ENCODE measurements at regions not wholly inside any gene's neighbourhood (a gene's known extent, or its start where the extent isn't known, plus 50 kb on each side); places are given as distances from the start of the nearest gene placed in this dataset.

- no peak overlapping the region for H3K27ac ChIP-seq (ENCODE audit: low read length)
- H3K36me3 ChIP-seq (ENCODE audit: control insufficient read depth, low read depth, low read length): no peaks in the 10 kb centered on the region
- no peaks in the 10 kb centered on the region for H3K4me1 ChIP-seq (ENCODE audit: control insufficient read depth, low read depth, low read length)
- no peak overlapping the region for H3K4me3 ChIP-seq (ENCODE audit: low read length)
- H3K9ac ChIP-seq (ENCODE audit: low read length): no peak overlapping the region
- no peaks in the 10 kb centered on the region for H3K27me3 ChIP-seq (ENCODE audit: control insufficient read depth, insufficient read depth, low read length)
- no peaks in the 10 kb centered on the region for H3K9me3 ChIP-seq (ENCODE audit: control insufficient read depth, low read depth, low read length)
These were observed 292.9 kb downstream of the KLF5 start for GRCh38 chr13:73351730-73352129.

- Histone ChIP-seq H3K27me3 (ENCODE audit: control insufficient read depth, insufficient read depth, low read length) (no peaks in the 10 kb centered on the region), H3K27ac (ENCODE audit: low read length) (no peak overlapping the region), H3K4me1 (ENCODE audit: control insufficient read depth, low read depth, low read length) (no peaks in the 10 kb centered on the region), H3K4me3 (ENCODE audit: low read length) (no peak overlapping the region), H3K36me3 (ENCODE audit: control insufficient read depth, low read depth, low read length) (no peaks in the 10 kb centered on the region), H3K9ac (ENCODE audit: low read length) (no peak overlapping the region), H3K9me3 (ENCODE audit: control insufficient read depth, low read depth, low read length) (no peaks in the 10 kb centered on the region)
These were observed 282.9 kb downstream of the KLF5 start for GRCh38 chr13:73341748-73342147.

DNA sequence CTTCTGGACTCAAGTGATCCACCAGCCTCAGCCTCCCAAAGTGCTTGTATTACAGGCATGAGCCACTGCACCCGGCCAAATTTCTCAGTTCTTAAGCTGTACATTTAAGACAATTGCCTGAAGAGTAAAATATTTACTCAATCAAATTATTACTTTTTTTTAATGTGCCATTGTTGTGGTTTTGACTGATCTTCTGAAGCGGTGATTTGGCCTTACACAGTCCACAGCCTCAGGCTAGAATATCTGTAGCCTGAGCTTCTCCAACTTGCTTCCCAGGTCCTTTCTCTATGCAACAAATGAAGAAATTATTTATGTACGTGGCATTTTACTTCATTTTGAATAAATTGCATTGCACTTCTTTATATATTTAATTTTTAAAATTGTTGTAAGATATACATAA, 281.3 kb downstream of the KLF5 start:
- Histone ChIP-seq H3K4me3 (ENCODE audit: low read length) (no peak overlapping the region), H3K9ac (ENCODE audit: low read length) (no peak overlapping the region), H3K9me3 (ENCODE audit: control insufficient read depth, low read depth, low read length) (no peaks in the 10 kb centered on the region), H3K27me3 (ENCODE audit: control insufficient read depth, insufficient read depth, low read length) (no peaks in the 10 kb centered on the region), H3K4me1 (ENCODE audit: control insufficient read depth, low read depth, low read length) (no peaks in the 10 kb centered on the region), H3K36me3 (ENCODE audit: control insufficient read depth, low read depth, low read length) (no peaks in the 10 kb centered on the region), H3K27ac (ENCODE audit: low read length) (no peak overlapping the region)

GRCh38 chr13:73339086-73339485, 280.3 kb downstream of the KLF5 start:
- H3K4me3 ChIP-seq (ENCODE audit: low read length): no peak overlapping the region
- H3K27me3 ChIP-seq (ENCODE audit: control insufficient read depth, insufficient read depth, low read length): no peaks in the 10 kb centered on the region
- no peaks in the 10 kb centered on the region for H3K9me3 ChIP-seq (ENCODE audit: control insufficient read depth, low read depth, low read length)
- H3K36me3 ChIP-seq (ENCODE audit: control insufficient read depth, low read depth, low read length): no peaks in the 10 kb centered on the region
- no peak overlapping the region for H3K9ac ChIP-seq (ENCODE audit: low read length)
- H3K4me1 ChIP-seq (ENCODE audit: control insufficient read depth, low read depth, low read length): no peaks in the 10 kb centered on the region
- H3K27ac ChIP-seq (ENCODE audit: low read length): no peak overlapping the region

- H3K4me3 ChIP-seq (ENCODE audit: low read length): no peak overlapping the region
- H3K9me3 ChIP-seq (ENCODE audit: control insufficient read depth, low read depth, low read length): no peaks in the 10 kb centered on the region
- no peaks in the 10 kb centered on the region for H3K27me3 ChIP-seq (ENCODE audit: control insufficient read depth, insufficient read depth, low read length)
- no peak overlapping the region for H3K9ac ChIP-seq (ENCODE audit: low read length)
- H3K27ac ChIP-seq (ENCODE audit: low read length): no peak overlapping the region
- no peaks in the 10 kb centered on the region for H3K4me1 ChIP-seq (ENCODE audit: control insufficient read depth, low read depth, low read length)
- no peaks in the 10 kb centered on the region for H3K36me3 ChIP-seq (ENCODE audit: control insufficient read depth, low read depth, low read length)
These were observed 279.6 kb downstream of the KLF5 start for GRCh38 chr13:73338389-73338788.

GRCh38 chr13:73337532-73337931, 278.7 kb downstream of the KLF5 start:
- Histone ChIP-seq H3K27ac (ENCODE audit: low read length) (no peak overlapping the region), H3K4me1 (ENCODE audit: control insufficient read depth, low read depth, low read length) (no peaks in the 10 kb centered on the region), H3K9ac (ENCODE audit: low read length) (no peak overlapping the region), H3K27me3 (ENCODE audit: control insufficient read depth, insufficient read depth, low read length) (no peaks in the 10 kb centered on the region), H3K4me3 (ENCODE audit: low read length) (no peak overlapping the region), H3K36me3 (ENCODE audit: control insufficient read depth, low read depth, low read length) (no peaks in the 10 kb centered on the region), H3K9me3 (ENCODE audit: control insufficient read depth, low read depth, low read length) (no peaks in the 10 kb centered on the region)

DNA sequence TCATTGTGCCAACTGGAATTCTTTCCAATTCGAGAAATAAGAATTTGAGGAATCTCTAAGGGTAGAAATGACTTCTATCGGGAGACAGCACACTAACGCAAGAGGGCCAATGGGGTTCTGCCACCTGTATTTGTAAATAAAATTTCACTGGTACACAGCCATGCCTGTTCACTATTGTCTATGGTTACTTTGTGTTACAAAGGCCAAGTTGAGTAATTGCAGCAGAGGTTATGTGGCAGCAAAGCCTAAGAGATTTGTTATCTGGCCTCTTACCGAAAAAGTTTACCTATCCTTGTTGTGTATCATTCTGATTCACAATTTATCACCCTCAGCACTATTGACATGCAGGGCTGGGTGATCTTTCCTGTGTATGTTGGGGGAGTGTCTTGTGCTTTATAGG, 278.0 kb downstream of the KLF5 start:
- H3K36me3 ChIP-seq (ENCODE audit: control insufficient read depth, low read depth, low read length): no peaks in the 10 kb centered on the region
- no peak overlapping the region for H3K9ac ChIP-seq (ENCODE audit: low read length)

DNA sequence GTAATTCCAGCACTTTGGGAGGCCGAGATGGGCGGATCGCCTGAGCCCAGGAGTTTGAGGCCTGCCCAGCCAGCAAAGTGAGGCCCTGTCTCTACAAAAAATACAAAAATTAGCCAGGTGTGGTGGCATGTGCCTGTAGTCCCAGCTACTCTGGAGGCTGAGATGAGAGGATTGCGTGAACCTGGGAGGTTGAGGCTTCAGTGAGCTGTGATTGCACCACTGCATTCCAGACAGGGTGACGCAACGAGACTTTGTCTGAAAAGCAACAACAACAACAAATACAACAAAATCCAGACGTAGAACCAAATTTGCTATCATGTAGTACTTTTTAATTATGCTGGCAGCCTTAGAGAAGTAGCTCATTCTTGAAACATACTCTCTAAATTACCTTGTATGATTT, 277.1 kb downstream of the KLF5 start:
- Histone ChIP-seq H3K9ac (ENCODE audit: low read length) (no peak overlapping the region), H3K36me3 (ENCODE audit: control insufficient read depth, low read depth, low read length) (no peaks in the 10 kb centered on the region), H3K4me1 (ENCODE audit: control insufficient read depth, low read depth, low read length) (no peaks in the 10 kb centered on the region), H3K27ac (ENCODE audit: low read length) (no peak overlapping the region), H3K27me3 (ENCODE audit: control insufficient read depth, insufficient read depth, low read length) (no peaks in the 10 kb centered on the region), H3K9me3 (ENCODE audit: control insufficient read depth, low read depth, low read length) (no peaks in the 10 kb centered on the region), H3K4me3 (ENCODE audit: low read length) (no peak overlapping the region)

More for the DNA sequence above, 278.0 kb downstream of the KLF5 start:
- no peak overlapping the region for H3K4me3 ChIP-seq (ENCODE audit: low read length)
- H3K4me1 ChIP-seq (ENCODE audit: control insufficient read depth, low read depth, low read length): no peaks in the 10 kb centered on the region
- H3K27ac ChIP-seq (ENCODE audit: low read length): no peak overlapping the region
- no peaks in the 10 kb centered on the region for H3K27me3 ChIP-seq (ENCODE audit: control insufficient read depth, insufficient read depth, low read length)
- no peaks in the 10 kb centered on the region for H3K9me3 ChIP-seq (ENCODE audit: control insufficient read depth, low read depth, low read length)

- Histone ChIP-seq H3K27ac (ENCODE audit: low read length) (no peak overlapping the region), H3K9ac (ENCODE audit: low read length) (no peak overlapping the region), H3K4me3 (ENCODE audit: low read length) (no peak overlapping the region), H3K27me3 (ENCODE audit: control insufficient read depth, insufficient read depth, low read length) (no peaks in the 10 kb centered on the region), H3K36me3 (ENCODE audit: control insufficient read depth, low read depth, low read length) (no peaks in the 10 kb centered on the region), H3K9me3 (ENCODE audit: control insufficient read depth, low read depth, low read length) (no peaks in the 10 kb centered on the region), H3K4me1 (ENCODE audit: control insufficient read depth, low read depth, low read length) (no peaks in the 10 kb centered on the region)
These were observed 276.4 kb downstream of the KLF5 start for GRCh38 chr13:73335210-73335609.

GRCh38 chr13:73334445-73334844, 275.6 kb downstream of the KLF5 start:
- H3K36me3 ChIP-seq (ENCODE audit: control insufficient read depth, low read depth, low read length): no peaks in the 10 kb centered on the region

GRCh38 chr13:73331556-73331955, 272.8 kb downstream of the KLF5 start:
- Histone ChIP-seq H3K4me3 (ENCODE audit: low read length) (no peak overlapping the region), H3K27me3 (ENCODE audit: control insufficient read depth, insufficient read depth, low read length) (no peaks in the 10 kb centered on the region), H3K36me3 (ENCODE audit: control insufficient read depth, low read depth, low read length) (no peaks in the 10 kb centered on the region), H3K9me3 (ENCODE audit: control insufficient read depth, low read depth, low read length) (no peaks in the 10 kb centered on the region), H3K4me1 (ENCODE audit: control insufficient read depth, low read depth, low read length) (peaks cover 3% of the 10 kb centered on the region), H3K9ac (ENCODE audit: low read length) (no peak overlapping the region), H3K27ac (ENCODE audit: low read length) (no peak overlapping the region)

More at GRCh38 chr13:73334445-73334844, 275.6 kb downstream of the KLF5 start:
- Histone ChIP-seq H3K27ac (ENCODE audit: low read length) (no peak overlapping the region), H3K9ac (ENCODE audit: low read length) (no peak overlapping the region), H3K4me3 (ENCODE audit: low read length) (no peak overlapping the region), H3K27me3 (ENCODE audit: control insufficient read depth, insufficient read depth, low read length) (no peaks in the 10 kb centered on the region), H3K4me1 (ENCODE audit: control insufficient read depth, low read depth, low read length) (no peaks in the 10 kb centered on the region), H3K9me3 (ENCODE audit: control insufficient read depth, low read depth, low read length) (no peaks in the 10 kb centered on the region)

DNA sequence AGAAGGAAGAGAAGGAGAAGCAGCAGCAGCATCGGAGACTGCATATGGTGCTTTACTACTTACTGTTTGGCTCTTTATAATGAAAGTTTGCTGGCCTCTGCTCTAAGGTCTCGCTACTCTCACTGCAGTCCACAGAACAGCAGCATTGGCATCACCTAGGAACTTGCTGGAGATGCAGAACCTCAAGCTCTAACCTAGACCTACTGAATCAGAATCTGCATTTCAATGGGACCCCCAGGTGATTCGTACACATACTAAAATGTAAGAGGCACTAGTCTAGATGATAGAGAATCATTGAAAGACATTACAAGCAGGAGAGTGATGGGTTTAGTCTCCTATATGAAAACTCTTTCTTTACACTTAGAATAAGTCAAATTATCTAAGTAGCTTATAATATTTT, 270.6 kb downstream of the KLF5 start:
- H3K9ac ChIP-seq (ENCODE audit: low read length): no peak overlapping the region
- H3K4me3 ChIP-seq (ENCODE audit: low read length): no peak overlapping the region
- H3K4me1 ChIP-seq (ENCODE audit: control insufficient read depth, low read depth, low read length): peaks cover 3% of the 10 kb centered on the region
- no peaks in the 10 kb centered on the region for H3K9me3 ChIP-seq (ENCODE audit: control insufficient read depth, low read depth, low read length)
- no peak overlapping the region for H3K27ac ChIP-seq (ENCODE audit: low read length)
- H3K36me3 ChIP-seq (ENCODE audit: control insufficient read depth, low read depth, low read length): no peaks in the 10 kb centered on the region
- H3K27me3 ChIP-seq (ENCODE audit: control insufficient read depth, insufficient read depth, low read length): no peaks in the 10 kb centered on the region

All from iPS-18a (cell line).